Ovary (tissue), 7 donors: ENCODE measurements at regions not wholly inside any gene's neighbourhood (a gene's known extent, or its start where the extent isn't known, plus 50 kb on each side); places are given as distances from the start of the nearest gene placed in this dataset.

Experiments
- DNase-seq, 5 donors: peaks; one replicate each; pipeline ENCODE4 v3.0.0-alpha.2; 2019 to 2020
- H3K27ac ChIP-seq, 2 donors: fragments of 200-600 bp; one replicate each; pipeline versions ENCODE4 v1.5.1 to v1.8.0; 2019 to 2022
- H3K27me3 ChIP-seq: fragments of 200-600 bp; one replicate; pipeline ENCODE4 v1.8.0; 2022
- H3K36me3 ChIP-seq: fragments of 200-600 bp; sonication (generic); one replicate; pipeline ENCODE4 v1.5.1; 2019
- H3K4me1 ChIP-seq: one replicate; pipeline ENCODE4 v1.8.1; 2013; ENCODE audit warnings: mild to moderate bottlenecking, moderate library complexity; ENCODE audit not compliant: insufficient read depth
- H3K4me3 ChIP-seq: fragments of 200-600 bp; sonication (generic); one replicate; pipeline ENCODE4 v1.5.1; 2017
- H3K9me3 ChIP-seq, 2 donors: fragments of 200-600 bp in 1 of 2; sonication (generic) in 1 of 2; one replicate each; pipeline versions ENCODE4 v1.5.1 to v1.8.1; 2013 to 2019; ENCODE audit warnings: mild to moderate bottlenecking in 1 of 2, moderate library complexity in 1 of 2
- CTCF ChIP-seq, 3 donors: fragments of 450-650 bp in 2 of 3; fragments of 200-600 bp in 1 of 3; IDR thresholded peaks; one replicate each; pipeline versions ENCODE4 v1.5.1 to v1.8.0; 2016 to 2022; ENCODE audit warnings: antibody characterized with exemption in 3 of 3, mild to moderate bottlenecking in 1 of 3
- EP300 ChIP-seq: sonication (generic); formaldehyde crosslinking; IDR thresholded peaks from one replicate; pipeline ENCODE4 v1.6.1; 2017; ENCODE audit warnings: antibody characterized with exemption
- POLR2A ChIP-seq: fragments of 450-650 bp; IDR thresholded peaks from one replicate; pipeline ENCODE4 v1.6.1; 2017; ENCODE audit warnings: antibody characterized with exemption, mild to moderate bottlenecking, moderate library complexity
- WGBS, 3 donors: extraction: QIAGEN DNeasy Blood & Tissue Kit in 1 of 3; methylation state at CpG; one replicate each; pipeline versions ENCODE4 v1.1.5 to v1.1.7; 2013 to 2017; 5-methylcytosine and 5-hydroxymethylcytosine counted together
- intact Hi-C, 4 donors: fragments of 100-400 bp; cut with DNase I; formaldehyde crosslinking; loops; one replicate each; pipeline versions ENCODE4 v1.11.0 to v1.15.1; 2022 to 2023
- donor health status: DM: no; HTN: no; CAD: no; lungs with moderate emphysema.
- donor health status: DM: no; HTN: no; CAD: no.
- donor health status: Bipolar disorder and iron deficiency.
- donor health status: DM: no; HTN: no; CAD: no.
- donor health status: DM: yes; HTN: yes; CAD: no.

GRCh38 chr3:117005911-117006522, 296.4 kb downstream of the TUSC7 start:
- DNase-seq: no peak
- Histone ChIP-seq H3K27ac (no peak overlapping the region), H3K36me3 (no peaks in the 10 kb centered on the region), H3K4me3 (no peak overlapping the region), H3K4me1 (no peaks in the 10 kb centered on the region), H3K9me3 (no peaks in the 10 kb centered on the region), H3K27me3 (no peaks in the 10 kb centered on the region)
- TF ChIP-seq CTCF (IDR thresholded peaks at IDR 0.05) (no peak), POLR2A (no peak), EP300 (no peak)
- 72 to 80% (median 79%) methylated on average over 2 of the region's 2 CpGs for WGBS, 3 donors
- intact Hi-C loops: no loop called here

GRCh38 chr3:117010318-117010717, 300.7 kb downstream of the TUSC7 start:
- no peaks in the 10 kb centered on the region for H3K4me1 ChIP-seq
- no peak overlapping the region for H3K27ac ChIP-seq
- TF ChIP-seq CTCF (IDR thresholded peaks at IDR 0.05): no peak
- no peak for TF ChIP-seq POLR2A
- TF ChIP-seq EP300: no peak
- H3K9me3 ChIP-seq: no peaks in the 10 kb centered on the region
- intact Hi-C loops: no loop called here
- WGBS, 3 donors: 45 to 65% (median 58%) methylated on average over 1 of the region's 1 CpG
- no peaks in the 10 kb centered on the region for H3K36me3 ChIP-seq
- DNase-seq: no peak
- no peak overlapping the region for H3K4me3 ChIP-seq
- no peaks in the 10 kb centered on the region for H3K27me3 ChIP-seq

GRCh38 chr3:117011687-117012250, 302.2 kb downstream of the TUSC7 start:
- TF ChIP-seq POLR2A (no peak), CTCF (IDR thresholded peaks at IDR 0.05) (no peak), EP300 (no peak)
- intact Hi-C loops: no loop called here
- no peak for DNase-seq
- Histone ChIP-seq H3K4me3 (no peak overlapping the region), H3K27me3 (no peaks in the 10 kb centered on the region), H3K9me3 (no peaks in the 10 kb centered on the region), H3K27ac (no peak overlapping the region), H3K36me3 (no peaks in the 10 kb centered on the region), H3K4me1 (no peaks in the 10 kb centered on the region)
- 74 to 91% (median 86%) methylated on average over 7 of the region's 7 CpGs for WGBS, 3 donors

GRCh38 chr3:117016378-117016777, 306.8 kb downstream of the TUSC7 start:
- no peak overlapping the region for H3K27ac ChIP-seq
- no peaks in the 10 kb centered on the region for H3K4me1 ChIP-seq
- no peak for DNase-seq
- intact Hi-C loops: no loop called here
- no peaks in the 10 kb centered on the region for H3K9me3 ChIP-seq
- H3K36me3 ChIP-seq: no peaks in the 10 kb centered on the region
- H3K27me3 ChIP-seq: no peaks in the 10 kb centered on the region
- no peak overlapping the region for H3K4me3 ChIP-seq
- WGBS, 3 donors: 75 to 94% (median 91%) methylated on average over 2 of the region's 2 CpGs
- TF ChIP-seq CTCF (IDR thresholded peaks at IDR 0.05) (no peak), POLR2A (no peak), EP300 (no peak)
